GM06990 (cell line): ENCODE measurements at regions not wholly inside any gene's neighbourhood (a gene's known extent, or its start where the extent isn't known, plus 50 kb on each side); places are given as distances from the start of the nearest gene placed in this dataset.

Experiments used
- DNase-seq: peaks from one replicate; pipeline ENCODE4 v3.0.0-alpha.2; 2011; ENCODE audit not compliant: insufficient read length; ENCODE audit errors: extremely low read depth
- H3K27me3 ChIP-seq: replicated peaks from 2 replicates; pipeline ENCODE4 v1.6.0; 2011; ENCODE audit warnings: low read length; ENCODE audit not compliant: control insufficient read depth, insufficient read depth
- H3K36me3 ChIP-seq: 2 replicates; pipeline ENCODE4 v1.5.1; 2011; ENCODE audit warnings: low read length; ENCODE audit not compliant: control insufficient read depth, insufficient read depth
- H3K4me3 ChIP-seq: replicated peaks from 2 replicates; pipeline ENCODE4 v1.5.1; 2011; ENCODE audit warnings: low read depth, mild to moderate bottlenecking, control low read depth, low read length
- TF ChIP-seq, protein P1 (sequence below): IDR thresholded peaks from 2 replicates; pipeline ENCODE4 v1.5.1; 2011; ENCODE audit warnings: low read length, control low read depth, mild to moderate bottlenecking, inconsistent platforms; ENCODE audit not compliant: insufficient read depth, poor library complexity, severe bottlenecking

DNA sequence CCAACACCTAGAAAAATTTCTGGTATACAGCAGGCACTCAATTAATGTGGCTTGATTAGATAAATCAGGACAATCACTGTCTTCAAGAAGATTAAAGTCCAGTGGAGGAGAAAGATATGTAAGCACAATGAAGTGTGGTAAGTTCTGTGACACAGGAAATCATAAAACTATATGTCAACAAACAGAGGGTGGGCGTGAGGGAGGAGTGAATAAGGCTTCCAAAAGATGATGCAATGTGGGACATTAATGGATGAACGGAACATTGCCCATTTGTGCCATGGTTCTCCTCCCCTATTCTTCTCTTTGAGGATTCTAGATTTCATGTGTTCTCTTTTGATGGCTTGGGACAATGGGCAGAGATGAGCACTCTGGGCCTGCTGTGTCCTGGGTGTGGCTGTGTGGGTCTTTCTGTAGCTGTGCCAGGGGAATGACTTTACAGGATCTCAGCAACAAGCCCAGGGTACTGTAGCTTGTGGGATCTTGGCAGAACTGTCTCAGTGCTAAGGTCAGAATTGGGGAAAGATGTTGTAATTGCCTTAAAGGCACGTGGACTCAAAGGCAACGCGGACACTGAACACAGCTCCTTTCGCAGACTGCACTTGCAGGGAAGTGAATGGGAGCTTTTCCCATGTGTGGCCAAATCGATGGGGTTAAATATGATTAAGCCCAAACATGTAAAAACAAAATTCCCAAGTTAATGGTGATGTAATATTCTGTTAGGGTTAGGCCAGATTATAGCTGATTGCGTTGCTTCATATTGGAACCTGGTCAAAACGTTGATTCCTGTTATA is 366.9 kb downstream of the TGFB2 start:
- H3K36me3 ChIP-seq = no peaks in the 10 kb centered on the region
- TF ChIP-seq, protein P1, sequence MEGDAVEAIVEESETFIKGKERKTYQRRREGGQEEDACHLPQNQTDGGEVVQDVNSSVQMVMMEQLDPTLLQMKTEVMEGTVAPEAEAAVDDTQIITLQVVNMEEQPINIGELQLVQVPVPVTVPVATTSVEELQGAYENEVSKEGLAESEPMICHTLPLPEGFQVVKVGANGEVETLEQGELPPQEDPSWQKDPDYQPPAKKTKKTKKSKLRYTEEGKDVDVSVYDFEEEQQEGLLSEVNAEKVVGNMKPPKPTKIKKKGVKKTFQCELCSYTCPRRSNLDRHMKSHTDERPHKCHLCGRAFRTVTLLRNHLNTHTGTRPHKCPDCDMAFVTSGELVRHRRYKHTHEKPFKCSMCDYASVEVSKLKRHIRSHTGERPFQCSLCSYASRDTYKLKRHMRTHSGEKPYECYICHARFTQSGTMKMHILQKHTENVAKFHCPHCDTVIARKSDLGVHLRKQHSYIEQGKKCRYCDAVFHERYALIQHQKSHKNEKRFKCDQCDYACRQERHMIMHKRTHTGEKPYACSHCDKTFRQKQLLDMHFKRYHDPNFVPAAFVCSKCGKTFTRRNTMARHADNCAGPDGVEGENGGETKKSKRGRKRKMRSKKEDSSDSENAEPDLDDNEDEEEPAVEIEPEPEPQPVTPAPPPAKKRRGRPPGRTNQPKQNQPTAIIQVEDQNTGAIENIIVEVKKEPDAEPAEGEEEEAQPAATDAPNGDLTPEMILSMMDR = no peak
- no peak overlapping the region for H3K4me3 ChIP-seq
- no peak for DNase-seq
- H3K27me3 ChIP-seq = no peaks in the 10 kb centered on the region

DNA sequence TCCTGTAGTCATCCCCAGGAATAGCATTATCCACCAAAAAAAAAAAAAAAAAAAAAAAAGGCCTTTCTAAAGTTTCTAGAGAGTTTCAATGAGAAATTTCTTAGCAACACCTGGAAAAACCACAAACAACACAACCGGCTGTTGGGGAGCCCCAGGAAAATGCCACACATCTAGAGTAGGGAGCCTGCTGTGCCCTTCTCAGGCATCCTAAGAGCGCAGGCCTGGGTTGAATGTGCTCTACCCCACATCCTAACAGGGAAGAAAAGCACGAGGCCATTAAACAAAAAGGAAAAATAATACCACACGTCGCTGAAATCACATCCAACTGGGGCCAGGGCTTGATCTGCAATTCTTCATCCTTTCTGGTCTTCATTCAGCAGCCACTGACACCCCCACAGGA is 367.5 kb downstream of the TGFB2 start:
- no peak for DNase-seq
- TF ChIP-seq, protein P1 = no peak
- Histone ChIP-seq H3K27me3 (no peaks in the 10 kb centered on the region), H3K4me3 (no peak overlapping the region), H3K36me3 (no peaks in the 10 kb centered on the region)

DNA sequence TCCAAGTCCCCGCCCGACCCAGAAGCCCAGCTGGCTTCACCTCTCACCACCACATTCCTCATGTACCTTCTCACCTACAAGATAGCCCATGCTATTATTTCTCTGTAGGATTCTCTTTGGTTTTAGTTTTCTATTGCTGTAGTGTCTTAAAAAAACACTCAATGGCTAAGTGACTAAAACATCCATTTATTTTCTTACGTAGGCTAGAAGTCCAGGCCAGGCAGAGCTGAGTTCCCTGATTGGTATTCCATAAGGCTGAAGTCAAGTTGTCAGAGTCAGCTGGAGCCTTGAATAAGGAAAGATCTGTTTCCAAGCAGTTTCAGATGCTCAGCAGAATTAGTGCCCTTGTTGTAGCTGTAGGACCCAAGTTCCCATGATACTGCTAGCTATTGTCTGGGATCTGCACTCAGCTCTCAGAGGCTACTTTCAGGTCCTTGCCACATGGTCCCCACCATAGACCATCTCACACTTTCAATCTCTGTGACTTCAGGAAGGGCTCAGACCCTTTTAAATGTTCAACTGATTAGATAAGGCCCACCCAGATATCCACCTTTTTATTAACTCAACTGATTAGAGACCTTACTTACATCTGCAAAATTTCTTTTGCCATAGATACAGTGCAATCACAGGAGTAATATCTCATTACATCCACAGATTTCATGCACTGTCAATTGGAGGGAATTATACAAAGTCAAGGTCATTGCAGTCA is 371.0 kb downstream of the TGFB2 start:
- DNase-seq = no peak
- TF ChIP-seq, protein P1 = no peak
- H3K27me3 ChIP-seq = no peaks in the 10 kb centered on the region
- H3K36me3 ChIP-seq = no peaks in the 10 kb centered on the region
- H3K4me3 ChIP-seq = no peak overlapping the region

DNA sequence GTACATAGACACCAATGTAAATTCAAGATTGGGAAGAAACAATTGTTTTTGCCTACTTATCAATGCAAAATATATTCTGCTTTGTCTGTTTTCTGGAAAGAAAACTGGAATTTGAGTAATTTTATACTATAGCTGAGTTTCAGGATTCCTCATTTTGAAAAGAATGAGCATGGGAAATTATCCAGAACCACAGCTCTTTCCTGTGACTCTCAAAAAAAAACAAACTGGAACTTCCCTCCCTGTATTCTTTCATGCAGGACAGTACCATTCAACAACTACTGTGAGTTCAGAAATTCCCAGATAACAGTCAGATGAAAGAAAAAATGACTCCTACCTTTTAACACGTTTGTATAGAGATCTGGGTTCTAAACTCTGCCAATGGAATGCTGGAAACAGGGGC is 372.4 kb downstream of the TGFB2 start:
- TF ChIP-seq, protein P1 = no peak

DNA sequence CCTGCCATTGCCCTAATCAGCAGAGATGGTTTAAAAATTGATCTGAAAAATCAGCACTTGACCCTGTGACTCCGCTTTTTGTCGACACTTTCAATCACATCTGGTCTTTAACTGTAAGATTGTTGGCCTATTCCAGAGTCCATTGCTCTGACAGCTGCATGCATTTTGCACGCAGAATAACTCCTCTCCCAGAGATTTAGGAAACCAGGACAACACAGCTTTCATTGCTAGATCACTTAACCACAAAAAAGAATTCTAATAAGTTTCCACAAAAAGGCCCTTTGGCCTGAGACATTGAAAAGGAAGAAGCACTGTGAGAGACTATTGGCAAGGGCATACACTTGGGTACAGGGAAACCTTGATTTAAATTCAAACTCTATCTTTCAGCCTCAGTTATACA is 373.1 kb downstream of the TGFB2 start:
- TF ChIP-seq, protein P1 = no peak
- H3K36me3 ChIP-seq = no peaks in the 10 kb centered on the region
- no peaks in the 10 kb centered on the region for H3K27me3 ChIP-seq
- DNase-seq = no peak
- H3K4me3 ChIP-seq = no peak overlapping the region

More for the DNA sequence above, 372.4 kb downstream of the TGFB2 start:
- no peak overlapping the region for H3K4me3 ChIP-seq
- no peaks in the 10 kb centered on the region for H3K36me3 ChIP-seq
- DNase-seq = no peak
- H3K27me3 ChIP-seq = no peaks in the 10 kb centered on the region
